GM23338 (cell line): ENCODE measurements at regions not wholly inside any gene's neighbourhood (a gene's known extent, or its start where the extent isn't known, plus 50 kb on each side); places are given as distances from the start of the nearest gene placed in this dataset.

Experiments used
- ATAC-seq: fragments of 200-7000 bp; cut with Tn5 transposase; 3 replicates; pipeline ENCODE4 v1.9.1; 2020
- DNase-seq: peaks from one replicate; pipeline ENCODE4 v3.0.0-alpha.2; 2015; ENCODE audit warnings: low spot score
- H2AFZ ChIP-seq: fragments of 200-600 bp; sonication (generic); 2 replicates; pipeline ENCODE4 v1.8.0; 2016; ENCODE audit warnings: antibody characterized with exemption, mild to moderate bottlenecking, moderate library complexity
- H3F3A ChIP-seq: fragments of 200-600 bp; sonication (generic); replicated peaks from 2 replicates; pipeline ENCODE4 v1.8.0; 2017; ENCODE audit warnings: antibody characterized with exemption, mixed run types, low read depth
- H3K27ac ChIP-seq: fragments of 200-600 bp; sonication (generic); 2 replicates; pipeline ENCODE4 v1.6.1; 2016; ENCODE audit warnings: low read depth
- H3K27me3 ChIP-seq: fragments of 200-600 bp; sonication (generic); 2 replicates; pipeline ENCODE4 v1.8.0; 2016; ENCODE audit warnings: mild to moderate bottlenecking, mixed run types, moderate library complexity; ENCODE audit not compliant: insufficient read depth
- H3K36me3 ChIP-seq: fragments of 200-600 bp; sonication (generic); 2 replicates; pipeline ENCODE4 v1.8.0; 2016; ENCODE audit warnings: mild to moderate bottlenecking; ENCODE audit not compliant: insufficient read depth
- H3K4me1 ChIP-seq: fragments of 200-600 bp; sonication (generic); 2 replicates; pipeline ENCODE4 v1.8.0; 2016; ENCODE audit warnings: mild to moderate bottlenecking, moderate library complexity; ENCODE audit not compliant: insufficient read depth
- H3K4me2 ChIP-seq: fragments of 200-600 bp; sonication (generic); 2 replicates; pipeline ENCODE4 v1.7.1; 2017; ENCODE audit warnings: mixed run types
- H3K4me3 ChIP-seq: fragments of 200-600 bp; sonication (generic); 2 replicates; pipeline ENCODE4 v1.6.1; 2016; ENCODE audit warnings: mixed run types
- H3K79me2 ChIP-seq: fragments of 200-600 bp; sonication (generic); replicated peaks from 2 replicates; pipeline ENCODE4 v1.8.0; 2017; ENCODE audit warnings: mild to moderate bottlenecking; ENCODE audit not compliant: insufficient read depth
- H3K9me2 ChIP-seq: fragments of 200-600 bp; sonication (generic); 2 replicates; pipeline ENCODE4 v1.8.0; 2017; ENCODE audit not compliant: insufficient read depth
- H4K20me1 ChIP-seq: fragments of 200-600 bp; sonication (generic); replicated peaks from 2 replicates; pipeline ENCODE4 v1.8.0; 2017; ENCODE audit warnings: mild to moderate bottlenecking; ENCODE audit not compliant: insufficient read depth
- H3K27ac Mint-ChIP-seq: 2 replicates; pipeline ENCODE4 v1.8.0; 2020; ENCODE audit warnings: inconsistent platforms, mild to moderate bottlenecking, moderate library complexity, mixed read lengths
- H3K27me3 Mint-ChIP-seq: 3 replicates; pipeline ENCODE4 v1.8.0; 2022; ENCODE audit warnings: low read depth, mild to moderate bottlenecking, moderate library complexity, mixed read lengths, inconsistent platforms; ENCODE audit not compliant: insufficient read depth, poor library complexity
- H3K36me3 Mint-ChIP-seq: 3 replicates; pipeline ENCODE4 v1.8.0; 2021; ENCODE audit warnings: low read depth, mild to moderate bottlenecking, inconsistent platforms, moderate library complexity, mixed read lengths
- H3K4me1 Mint-ChIP-seq: 3 replicates; pipeline ENCODE4 v1.8.0; 2020; ENCODE audit warnings: mild to moderate bottlenecking, inconsistent platforms, mixed read lengths
- H3K4me3 Mint-ChIP-seq: 3 replicates; pipeline ENCODE4 v1.8.0; 2021; ENCODE audit warnings: moderate library complexity, mild to moderate bottlenecking, inconsistent platforms, mixed read lengths
- H3K9me3 Mint-ChIP-seq: 3 replicates; pipeline ENCODE4 v1.8.0; 2020; ENCODE audit warnings: moderate library complexity, mild to moderate bottlenecking, inconsistent platforms, mixed read lengths
- CTCF ChIP-seq, 2 experiments: fragments of 200-600 bp in 1 of 2; sonication (generic) in 1 of 2; conservative IDR thresholded peaks; 2 replicates each; pipeline versions ENCODE4 v1.5.1 to v1.6.1; 2016 to 2017; ENCODE audit warnings: antibody characterized with exemption in 2 of 2, low read depth in 2 of 2, mild to moderate bottlenecking in 2 of 2, moderate library complexity in 1 of 2
- EZH2phosphoT487 ChIP-seq: fragments of 200-600 bp; sonication (generic); IDR thresholded peaks from one replicate; pipeline ENCODE4 v1.8.1; 2018; ENCODE audit warnings: antibody characterized with exemption; ENCODE audit not compliant: unreplicated experiment
- JUNB ChIP-seq: IDR thresholded peaks from one replicate; pipeline ENCODE4 v1.6.1; 2016; ENCODE audit warnings: antibody characterized with exemption; ENCODE audit not compliant: unreplicated experiment
- NANOG ChIP-seq: IDR thresholded peaks from 2 replicates; pipeline ENCODE4 v1.6.1; 2016; ENCODE audit warnings: antibody characterized with exemption, borderline replicate concordance
- STAT1 ChIP-seq: IDR thresholded peaks from one replicate; pipeline ENCODE4 v1.6.1; 2016; ENCODE audit warnings: antibody characterized with exemption; ENCODE audit not compliant: unreplicated experiment
- ZNF331 ChIP-seq: fragments of 250-450 bp; sonication (Bioruptor Pico); IDR thresholded peaks from 2 replicates; pipeline ENCODE4 v1.5.0; 2020; ENCODE audit warnings: low read depth, mild to moderate bottlenecking, moderate library complexity
- ZNF462 ChIP-seq: fragments of 250-450 bp; sonication (Bioruptor Pico); IDR thresholded peaks from 2 replicates; pipeline ENCODE4 v1.5.0; 2020; ENCODE audit warnings: mild to moderate bottlenecking, moderate library complexity

- TF ChIP-seq ZNF462 (CRISPR knock-in tag): no peak
- TF ChIP-seq CTCF (conservative IDR thresholded peaks at IDR 0.05; ENCODE audit: low read depth in 2 of 2): no peak
- TF ChIP-seq NANOG: no peak
These were observed 285.7 kb downstream of the PTPRU start (continued) for GRCh38 chr1:29521811-29522580.

GRCh38 chr1:29521438-29521715, 285.1 kb downstream of the PTPRU start:
- Histone ChIP-seq H3K4me1 (no peaks in the 10 kb centered on the region), H3F3A (no peaks in the 10 kb centered on the region), H3K27me3 (no peaks in the 10 kb centered on the region), H3K9me2 (no peaks in the 10 kb centered on the region), H3K36me3 (no peaks in the 10 kb centered on the region), H3K79me2 (no peaks in the 10 kb centered on the region), H3K4me3 (no peak overlapping the region), H2AFZ (no peak overlapping the region), H3K4me2 (no peak overlapping the region), H3K27ac (no peak overlapping the region), H4K20me1 (no peaks in the 10 kb centered on the region)
- Mint-ChIP-seq H3K4me3 (no peak overlapping the region), H3K27ac (no peak overlapping the region), H3K4me1 (peaks cover 19% of the 10 kb centered on the region), H3K36me3 (no peaks in the 10 kb centered on the region; the same call in 2 of the 3 replicates), H3K9me3 (peaks cover 6% of the 10 kb centered on the region; the same call in 2 of the 3 replicates), H3K27me3 (peaks cover 8% of the 10 kb centered on the region)
- no peak for ATAC-seq
- DNase-seq: no peak
- TF ChIP-seq JUNB (no peak), ZNF462 (CRISPR knock-in tag) (no peak), NANOG (no peak), ZNF331 (no peak), EZH2phosphoT487 (no peak), STAT1 (no peak)
